ENCODE measurements at regions not wholly inside any gene's neighbourhood (a gene's known extent, or its start where the extent isn't known, plus 50 kb on each side); places are given as distances from the start of the nearest gene placed in this dataset.

DNA sequence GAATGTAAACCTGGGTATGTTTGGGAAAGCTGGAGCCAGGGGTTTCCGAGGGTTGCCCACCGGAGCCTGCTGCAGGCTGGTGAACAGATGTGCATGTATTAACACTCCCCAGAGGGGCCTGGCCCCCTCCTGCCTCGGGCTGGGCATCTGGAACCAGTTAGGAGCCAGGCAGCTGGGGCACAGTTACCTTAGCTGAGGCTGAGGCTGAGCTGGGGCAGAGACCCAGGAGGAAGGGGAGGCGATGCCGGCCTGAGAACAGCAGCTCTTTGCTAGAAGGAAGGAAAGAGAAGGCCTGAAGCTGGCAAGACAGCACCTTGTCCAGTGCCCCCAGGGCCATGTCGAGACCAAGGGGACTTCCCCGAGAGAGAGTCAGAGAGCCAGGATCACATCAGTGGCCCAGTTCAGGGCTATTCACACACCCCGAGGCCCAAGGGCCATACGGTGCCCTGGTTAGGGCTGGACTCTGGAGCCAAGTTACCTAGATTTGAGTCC is 65.8 kb downstream of the RMI2 start:
- no peak for TF ChIP-seq EGR1 (IDR thresholded peaks at IDR 0.05)
- TF ChIP-seq ZBTB7A (IDR thresholded peaks at IDR 0.05; ENCODE audit: low read depth): no peak
- TF ChIP-seq, protein P1, sequence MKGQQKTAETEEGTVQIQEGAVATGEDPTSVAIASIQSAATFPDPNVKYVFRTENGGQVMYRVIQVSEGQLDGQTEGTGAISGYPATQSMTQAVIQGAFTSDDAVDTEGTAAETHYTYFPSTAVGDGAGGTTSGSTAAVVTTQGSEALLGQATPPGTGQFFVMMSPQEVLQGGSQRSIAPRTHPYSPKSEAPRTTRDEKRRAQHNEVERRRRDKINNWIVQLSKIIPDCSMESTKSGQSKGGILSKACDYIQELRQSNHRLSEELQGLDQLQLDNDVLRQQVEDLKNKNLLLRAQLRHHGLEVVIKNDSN (IDR thresholded peaks at IDR 0.05): no peak
- TF ChIP-seq TCF12 (IDR thresholded peaks at IDR 0.05; ENCODE audit: low read depth): no peak
- TF ChIP-seq CEBPB (IDR thresholded peaks at IDR 0.05): no peak
- TF ChIP-seq RAD21 (IDR thresholded peaks at IDR 0.05; ENCODE audit: low read depth): no peak

DNA sequence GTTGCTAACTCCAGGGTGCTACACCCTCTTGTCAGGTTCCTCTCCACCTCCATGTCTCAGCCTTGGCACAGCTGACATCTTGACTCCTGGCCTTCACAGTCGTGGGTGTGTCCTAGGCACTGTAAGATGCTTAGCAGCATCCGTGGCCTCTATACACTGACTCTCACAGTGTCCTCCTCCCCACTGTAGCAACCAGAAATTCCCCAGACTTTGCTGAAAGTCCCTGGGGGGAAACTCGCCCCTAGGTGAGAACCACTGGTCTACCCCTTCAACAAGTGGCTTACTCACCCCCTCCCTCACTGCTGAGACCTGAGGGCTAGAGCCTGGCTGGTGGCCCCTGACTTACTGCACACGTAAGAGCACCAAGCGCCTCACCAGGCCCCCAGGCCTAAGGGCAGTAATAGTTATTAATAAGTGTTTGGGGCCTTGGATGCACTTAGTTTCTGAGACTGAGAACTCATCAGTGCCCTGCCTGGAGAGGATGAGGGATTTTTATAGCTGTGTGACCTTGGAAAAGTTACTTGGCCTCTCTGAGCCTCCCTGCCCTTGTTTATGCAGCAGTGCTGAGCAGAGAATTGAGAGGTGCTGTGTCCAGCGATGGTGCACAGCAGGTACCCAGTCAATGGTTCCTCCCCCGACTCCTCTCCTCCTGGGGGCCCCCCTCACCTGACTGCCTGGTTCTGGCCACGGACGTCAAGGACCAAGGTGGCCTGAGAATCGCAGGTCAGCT is 67.1 kb downstream of the RMI2 start:
- no peak for TF ChIP-seq EGR1 (IDR thresholded peaks at IDR 0.05)
- TF ChIP-seq TAF1 (IDR thresholded peaks at IDR 0.05; ENCODE audit: low read depth): no peak
- no peak for TF ChIP-seq ZBTB7A (IDR thresholded peaks at IDR 0.05; ENCODE audit: low read depth)
- no peak for TF ChIP-seq CREB1 (IDR thresholded peaks at IDR 0.05; ENCODE audit: low read depth)
- TF ChIP-seq, protein P2, sequence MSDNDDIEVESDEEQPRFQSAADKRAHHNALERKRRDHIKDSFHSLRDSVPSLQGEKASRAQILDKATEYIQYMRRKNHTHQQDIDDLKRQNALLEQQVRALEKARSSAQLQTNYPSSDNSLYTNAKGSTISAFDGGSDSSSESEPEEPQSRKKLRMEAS (IDR thresholded peaks at IDR 0.05): no peak
- TF ChIP-seq EP300 (IDR thresholded peaks at IDR 0.05; ENCODE audit: borderline replicate concordance): no peak
- TF ChIP-seq YY1 (IDR thresholded peaks at IDR 0.05; ENCODE audit: low read depth): no peak
- TF ChIP-seq, protein P1 (IDR thresholded peaks at IDR 0.05): no peak
- TF ChIP-seq, protein P3, sequence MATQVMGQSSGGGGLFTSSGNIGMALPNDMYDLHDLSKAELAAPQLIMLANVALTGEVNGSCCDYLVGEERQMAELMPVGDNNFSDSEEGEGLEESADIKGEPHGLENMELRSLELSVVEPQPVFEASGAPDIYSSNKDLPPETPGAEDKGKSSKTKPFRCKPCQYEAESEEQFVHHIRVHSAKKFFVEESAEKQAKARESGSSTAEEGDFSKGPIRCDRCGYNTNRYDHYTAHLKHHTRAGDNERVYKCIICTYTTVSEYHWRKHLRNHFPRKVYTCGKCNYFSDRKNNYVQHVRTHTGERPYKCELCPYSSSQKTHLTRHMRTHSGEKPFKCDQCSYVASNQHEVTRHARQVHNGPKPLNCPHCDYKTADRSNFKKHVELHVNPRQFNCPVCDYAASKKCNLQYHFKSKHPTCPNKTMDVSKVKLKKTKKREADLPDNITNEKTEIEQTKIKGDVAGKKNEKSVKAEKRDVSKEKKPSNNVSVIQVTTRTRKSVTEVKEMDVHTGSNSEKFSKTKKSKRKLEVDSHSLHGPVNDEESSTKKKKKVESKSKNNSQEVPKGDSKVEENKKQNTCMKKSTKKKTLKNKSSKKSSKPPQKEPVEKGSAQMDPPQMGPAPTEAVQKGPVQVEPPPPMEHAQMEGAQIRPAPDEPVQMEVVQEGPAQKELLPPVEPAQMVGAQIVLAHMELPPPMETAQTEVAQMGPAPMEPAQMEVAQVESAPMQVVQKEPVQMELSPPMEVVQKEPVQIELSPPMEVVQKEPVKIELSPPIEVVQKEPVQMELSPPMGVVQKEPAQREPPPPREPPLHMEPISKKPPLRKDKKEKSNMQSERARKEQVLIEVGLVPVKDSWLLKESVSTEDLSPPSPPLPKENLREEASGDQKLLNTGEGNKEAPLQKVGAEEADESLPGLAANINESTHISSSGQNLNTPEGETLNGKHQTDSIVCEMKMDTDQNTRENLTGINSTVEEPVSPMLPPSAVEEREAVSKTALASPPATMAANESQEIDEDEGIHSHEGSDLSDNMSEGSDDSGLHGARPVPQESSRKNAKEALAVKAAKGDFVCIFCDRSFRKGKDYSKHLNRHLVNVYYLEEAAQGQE (IDR thresholded peaks at IDR 0.05; ENCODE audit: low read depth): no peak
- TF ChIP-seq CEBPB (IDR thresholded peaks at IDR 0.05): no peak
- TF ChIP-seq NFIC (IDR thresholded peaks at IDR 0.05): no peak
- no peak for TF ChIP-seq RAD21 (IDR thresholded peaks at IDR 0.05; ENCODE audit: low read depth)
- TF ChIP-seq TEAD4 (IDR thresholded peaks at IDR 0.05): no peak
- TF ChIP-seq FOXM1 (IDR thresholded peaks at IDR 0.05; ENCODE audit: borderline replicate concordance, low read depth): no peak
- TF ChIP-seq TCF12 (IDR thresholded peaks at IDR 0.05; ENCODE audit: low read depth): no peak

DNA sequence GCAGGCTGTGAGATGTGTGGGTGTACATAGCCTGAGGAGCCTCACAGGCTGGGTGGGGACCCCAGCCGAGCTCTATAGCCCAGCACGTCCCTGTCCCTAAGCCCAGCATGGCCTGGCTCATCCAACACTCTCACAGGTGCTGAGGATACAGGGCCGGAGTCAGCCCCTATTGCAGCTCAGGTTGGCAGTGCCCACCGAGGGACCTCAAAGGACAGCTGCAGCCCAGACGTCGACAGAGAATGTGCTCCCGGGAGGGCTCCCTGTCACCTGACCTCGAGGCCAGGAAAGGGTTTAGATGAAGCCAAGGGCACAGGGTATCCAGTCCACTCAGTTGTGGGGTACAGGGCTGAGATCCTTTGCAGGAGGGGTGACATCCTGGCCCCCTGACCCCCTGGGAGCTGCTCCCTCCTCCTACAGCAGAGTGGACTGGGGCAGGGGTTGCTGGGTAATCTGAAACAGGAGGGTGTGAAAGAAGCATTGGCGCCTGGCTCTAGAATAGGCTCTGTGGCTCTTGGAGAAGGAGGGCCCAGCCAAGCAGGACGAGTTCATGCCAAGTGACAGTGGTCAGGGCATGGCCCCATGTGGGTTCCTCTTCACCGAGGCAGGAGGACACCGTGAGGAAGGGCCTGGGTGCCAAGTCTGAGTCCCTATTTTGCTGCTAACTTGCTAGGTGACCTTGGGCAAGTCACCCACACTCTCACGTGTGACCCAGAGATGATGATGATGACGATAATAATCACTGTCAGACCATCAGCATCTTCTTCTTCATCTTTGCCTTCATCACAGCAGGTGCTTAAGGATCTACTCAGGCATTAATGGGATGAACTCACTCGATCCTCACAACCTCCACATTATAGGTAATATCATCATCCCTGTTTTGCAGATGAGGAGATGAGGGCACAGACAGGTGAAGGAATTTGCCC is 68.0 kb downstream of the RMI2 start:
- TF ChIP-seq ZBTB7A (IDR thresholded peaks at IDR 0.05; ENCODE audit: low read depth) (no peak), CREB1 (IDR thresholded peaks at IDR 0.05; ENCODE audit: low read depth) (no peak)
- TF ChIP-seq, protein P2 (IDR thresholded peaks at IDR 0.05): no peak

DNA sequence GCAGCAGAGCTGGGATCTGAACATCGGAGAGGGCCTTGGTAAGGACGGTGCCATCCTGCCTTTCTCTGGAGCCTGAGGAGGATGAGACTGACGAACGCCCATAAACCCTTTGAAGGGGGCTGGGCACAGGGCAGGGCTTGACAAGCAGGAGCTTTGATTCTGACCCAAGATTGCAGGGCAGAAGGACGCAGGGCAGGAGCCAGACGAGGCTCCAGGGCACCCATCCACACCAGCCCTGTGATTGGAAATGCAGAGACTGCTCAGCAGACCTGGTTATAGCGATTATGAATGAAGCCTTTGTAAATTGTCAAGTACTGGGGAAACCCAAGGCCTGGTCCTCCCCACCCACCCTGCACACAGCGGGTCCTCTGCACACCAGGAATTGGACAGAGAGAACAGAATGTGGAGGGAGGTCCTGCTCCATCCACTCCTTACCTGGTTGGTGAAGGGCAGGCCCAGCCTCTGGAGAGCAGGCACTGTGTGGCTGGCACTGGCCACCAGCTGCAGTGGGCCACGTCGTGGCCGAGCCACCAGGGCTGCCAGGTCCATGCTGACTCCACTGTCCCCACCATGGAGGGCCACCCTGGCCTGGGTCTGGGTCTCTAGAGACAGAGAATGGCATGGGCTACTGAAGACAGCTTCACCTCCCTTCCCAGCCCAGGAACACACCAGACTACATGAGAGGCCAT is 68.8 kb downstream of the RMI2 start:
- TF ChIP-seq CEBPB (IDR thresholded peaks at IDR 0.05) (no peak), RAD21 (IDR thresholded peaks at IDR 0.05; ENCODE audit: low read depth) (no peak), NFIC (IDR thresholded peaks at IDR 0.05) (no peak), EP300 (IDR thresholded peaks at IDR 0.05; ENCODE audit: borderline replicate concordance) (no peak), TEAD4 (IDR thresholded peaks at IDR 0.05) (no peak), TAF1 (IDR thresholded peaks at IDR 0.05; ENCODE audit: low read depth) (no peak), EGR1 (IDR thresholded peaks at IDR 0.05) (no peak), ZBTB7A (IDR thresholded peaks at IDR 0.05; ENCODE audit: low read depth) (no peak), CREB1 (IDR thresholded peaks at IDR 0.05; ENCODE audit: low read depth) (no peak), TCF12 (IDR thresholded peaks at IDR 0.05; ENCODE audit: low read depth) (no peak), FOXM1 (IDR thresholded peaks at IDR 0.05; ENCODE audit: borderline replicate concordance, low read depth) (no peak), YY1 (IDR thresholded peaks at IDR 0.05; ENCODE audit: low read depth) (no peak)
- TF ChIP-seq, protein P1 (IDR thresholded peaks at IDR 0.05): no peak
- TF ChIP-seq, protein P2 (IDR thresholded peaks at IDR 0.05): no peak
- TF ChIP-seq, protein P3 (IDR thresholded peaks at IDR 0.05; ENCODE audit: low read depth): no peak
